ENCODE measurements at regions not wholly inside any gene's neighbourhood (a gene's known extent, or its start where the extent isn't known, plus 50 kb on each side); places are given as distances from the start of the nearest gene placed in this dataset.
"Not testable (repeated sequence)": the region's sequence is repeated elsewhere in the genome, so short reads cannot be mapped to it uniquely, and the experiment has no call there.

DNA sequence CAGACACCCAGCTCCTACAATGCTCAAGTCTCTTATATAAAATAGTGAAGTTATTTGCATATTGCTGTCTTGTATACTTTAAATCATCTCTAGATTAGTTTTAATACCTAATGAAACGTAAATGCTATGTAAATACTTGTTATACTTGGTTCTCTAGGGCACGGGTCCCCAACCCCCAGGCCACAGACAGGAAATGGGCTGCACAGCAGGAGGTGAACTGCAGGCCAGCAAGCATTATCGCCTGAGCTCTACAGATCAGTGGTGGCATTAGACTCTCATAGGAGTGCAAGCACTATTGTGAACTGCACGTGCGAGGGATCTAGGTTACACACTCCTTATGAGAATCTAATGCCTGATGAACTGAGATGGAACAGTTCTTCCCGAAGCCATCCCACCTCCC lies 395.9 kb upstream of the EMCN start:
- DNase-seq (no peak), ATAC-seq (no peak)
- Histone ChIP-seq H3K27me3 (no peaks in the 10 kb centered on the region), H3K4me3 (no peak overlapping the region), H3K4me1 (no peaks in the 10 kb centered on the region), H3K36me3 (no peaks in the 10 kb centered on the region), H3K9me3 (no peaks in the 10 kb centered on the region), H3K27ac (no peak overlapping the region)
- TF ChIP-seq, protein P1, sequence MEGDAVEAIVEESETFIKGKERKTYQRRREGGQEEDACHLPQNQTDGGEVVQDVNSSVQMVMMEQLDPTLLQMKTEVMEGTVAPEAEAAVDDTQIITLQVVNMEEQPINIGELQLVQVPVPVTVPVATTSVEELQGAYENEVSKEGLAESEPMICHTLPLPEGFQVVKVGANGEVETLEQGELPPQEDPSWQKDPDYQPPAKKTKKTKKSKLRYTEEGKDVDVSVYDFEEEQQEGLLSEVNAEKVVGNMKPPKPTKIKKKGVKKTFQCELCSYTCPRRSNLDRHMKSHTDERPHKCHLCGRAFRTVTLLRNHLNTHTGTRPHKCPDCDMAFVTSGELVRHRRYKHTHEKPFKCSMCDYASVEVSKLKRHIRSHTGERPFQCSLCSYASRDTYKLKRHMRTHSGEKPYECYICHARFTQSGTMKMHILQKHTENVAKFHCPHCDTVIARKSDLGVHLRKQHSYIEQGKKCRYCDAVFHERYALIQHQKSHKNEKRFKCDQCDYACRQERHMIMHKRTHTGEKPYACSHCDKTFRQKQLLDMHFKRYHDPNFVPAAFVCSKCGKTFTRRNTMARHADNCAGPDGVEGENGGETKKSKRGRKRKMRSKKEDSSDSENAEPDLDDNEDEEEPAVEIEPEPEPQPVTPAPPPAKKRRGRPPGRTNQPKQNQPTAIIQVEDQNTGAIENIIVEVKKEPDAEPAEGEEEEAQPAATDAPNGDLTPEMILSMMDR (IDR thresholded peaks at IDR 0.05) = no peak
- no peak for TF ChIP-seq POLR2A (IDR thresholded peaks at IDR 0.05)
- intact Hi-C loops (cut with DNase I) = no loop called here
- WGBS (ENCODE audit: insufficient coverage, low coverage, low lambda C conversion rate, missing lambda C conversion rate) = 76% methylated on average over 6 of the region's 6 CpGs

DNA sequence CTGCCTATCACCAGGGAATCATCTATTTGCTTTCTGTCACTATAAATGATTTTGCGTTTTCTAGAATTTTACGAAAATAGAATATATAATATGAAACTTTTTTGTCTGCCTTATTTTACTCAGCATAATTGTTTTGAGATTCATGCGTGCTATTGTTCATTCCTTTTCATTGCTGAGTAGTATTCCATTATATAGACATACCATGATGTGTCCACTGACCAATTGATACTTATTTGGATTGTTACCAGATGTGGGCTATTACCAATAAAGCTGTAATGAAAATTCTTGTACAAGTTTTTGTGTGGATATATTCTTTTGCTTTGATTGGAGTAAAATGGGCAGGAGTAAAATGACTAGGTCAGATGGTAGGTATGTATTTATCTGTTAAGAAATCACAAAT lies 390.7 kb upstream of the EMCN start:
- peaks cover 0 to 16% (median 0%) of the 10 kb centered on the region in 4 donors for H3K4me1 ChIP-seq
- no peak overlapping the region for H3K27ac ChIP-seq
- WGBS (ENCODE audit: insufficient coverage, low coverage, low lambda C conversion rate, missing lambda C conversion rate) = 67% methylated on average over 3 of the region's 3 CpGs
- intact Hi-C loops (cut with DNase I) = no loop called here
- DNase-seq (no peak), ATAC-seq (no peak)
- TF ChIP-seq POLR2A (IDR thresholded peaks at IDR 0.05) = no peak
- TF ChIP-seq, protein P1 (IDR thresholded peaks at IDR 0.05) = no peak
- H3K4me3 ChIP-seq = no peak overlapping the region
- H3K27me3 ChIP-seq = no peaks in the 10 kb centered on the region
- H3K9me3 ChIP-seq = no peaks in the 10 kb centered on the region
- H3K36me3 ChIP-seq = no peaks in the 10 kb centered on the region

DNA sequence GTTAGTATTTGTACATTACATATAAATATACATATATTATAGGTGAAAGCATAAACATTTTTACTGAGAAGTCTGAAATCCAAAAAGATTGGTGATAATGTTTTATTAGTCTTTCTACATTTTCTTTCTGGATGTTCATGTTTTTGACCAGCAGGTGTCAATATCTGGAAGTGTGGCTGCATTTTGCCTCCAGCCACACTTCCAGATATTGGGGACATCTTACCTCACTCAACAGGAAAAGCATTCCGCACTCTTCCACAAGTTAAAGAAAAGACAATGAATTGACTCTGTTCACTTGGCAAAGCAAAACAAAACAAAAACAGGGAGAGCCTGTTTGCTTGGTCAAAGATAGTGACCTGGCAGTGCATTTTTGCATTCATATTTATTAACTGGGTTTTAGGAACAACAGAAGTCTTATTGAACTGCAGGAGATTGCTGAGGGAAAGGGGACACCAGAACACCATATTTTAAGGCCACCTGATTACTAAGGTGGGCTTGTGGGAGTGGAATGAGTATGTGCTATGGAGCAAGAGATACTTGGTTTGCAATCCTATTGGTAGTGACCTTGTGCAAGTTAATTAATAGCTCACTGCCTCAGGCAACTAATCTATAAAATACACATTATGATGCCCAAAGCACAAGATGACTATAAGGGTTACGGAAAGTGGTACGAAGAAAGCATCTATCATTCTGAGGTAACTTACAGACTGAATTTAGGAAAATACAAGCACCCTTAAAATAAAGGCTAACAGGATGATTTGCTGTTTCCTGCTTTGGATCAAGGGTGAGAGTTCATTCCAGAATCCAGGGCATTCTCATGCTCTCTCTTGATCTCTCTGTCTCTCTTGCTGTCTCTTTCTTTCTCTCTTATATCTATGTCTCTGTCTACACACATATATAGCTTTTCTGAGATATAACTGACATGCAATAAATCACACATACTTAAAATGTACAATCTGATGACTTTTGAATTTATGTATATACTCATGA lies 389.9 kb upstream of the EMCN start:
- intact Hi-C loops (cut with DNase I) = no loop called here
- H3K36me3 ChIP-seq = no peaks in the 10 kb centered on the region
- H3K27ac ChIP-seq = peak overlapping the region in 1 of 3 donors; percentile 13
- ATAC-seq (peak; percentile 78 to 96 (median 94)), DNase-seq (no peak)
- 18% methylated on average over 3 of the region's 3 CpGs for WGBS (ENCODE audit: insufficient coverage, low coverage, low lambda C conversion rate, missing lambda C conversion rate)
- H3K4me1 ChIP-seq = peaks cover 0 to 19% (median 0%) of the 10 kb centered on the region in 4 donors
- no peaks in the 10 kb centered on the region for H3K9me3 ChIP-seq
- peak overlapping the region in 2 of 3 donors; percentile 4 to 25 for H3K4me3 ChIP-seq
- TF ChIP-seq, protein P1 (IDR thresholded peaks at IDR 0.05) = peak; percentile 38 to 52 (median 45)
- no peak for TF ChIP-seq POLR2A (IDR thresholded peaks at IDR 0.05)
- no peaks in the 10 kb centered on the region for H3K27me3 ChIP-seq

DNA sequence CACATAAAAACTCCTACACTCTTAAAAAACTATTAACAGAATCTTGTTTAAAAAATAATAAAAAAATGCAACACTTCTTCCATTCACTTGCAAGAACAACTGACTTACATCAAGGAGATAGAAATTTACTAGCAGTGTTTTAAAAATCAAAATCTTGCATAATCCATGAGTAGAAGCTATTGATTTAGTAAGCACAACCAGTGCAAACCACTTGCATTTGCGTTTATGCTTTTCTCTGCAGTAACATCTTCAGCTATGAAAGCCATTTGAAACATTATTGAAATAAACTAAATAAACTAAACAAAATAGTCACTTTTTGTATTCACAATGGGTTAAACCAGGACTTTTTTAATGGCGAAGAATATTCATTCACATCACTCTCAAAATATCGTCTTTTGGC lies 389.2 kb upstream of the EMCN start:
- Histone ChIP-seq H3K27me3 (no peaks in the 10 kb centered on the region), H3K4me1 (peaks cover 0 to 19% (median 0%) of the 10 kb centered on the region in 4 donors), H3K4me3 (no peak overlapping the region), H3K36me3 (no peaks in the 10 kb centered on the region), H3K27ac (no peak overlapping the region), H3K9me3 (no peaks in the 10 kb centered on the region)
- intact Hi-C loops (cut with DNase I) = no loop called here
- DNase-seq (no peak), ATAC-seq (peak in 3 of 4 donors; percentile 55 to 64 (median 60))
- TF ChIP-seq, protein P1 (IDR thresholded peaks at IDR 0.05) = no peak
- no peak for TF ChIP-seq POLR2A (IDR thresholded peaks at IDR 0.05)
- 39% methylated on average over 3 of the region's 3 CpGs for WGBS (ENCODE audit: insufficient coverage, low coverage, low lambda C conversion rate, missing lambda C conversion rate)

DNA sequence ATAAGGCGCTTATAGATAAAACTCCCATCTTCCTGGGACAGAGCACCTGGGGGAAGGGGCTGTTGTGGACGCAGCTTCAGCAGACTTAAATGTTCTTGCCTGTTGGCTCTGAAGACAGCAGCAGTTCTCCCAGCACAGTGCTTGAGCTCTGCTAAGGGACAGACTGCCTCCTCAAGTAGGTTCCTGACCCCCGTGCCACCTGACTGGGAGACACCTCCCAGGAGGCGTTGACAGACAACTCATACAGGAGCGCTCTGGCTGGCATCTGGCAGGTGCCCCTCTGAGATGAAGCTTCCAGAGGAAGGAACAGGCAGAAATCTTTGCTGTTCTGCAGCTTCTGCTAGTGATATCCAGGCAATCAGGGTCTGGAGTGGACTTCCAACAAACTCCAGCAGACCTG lies 383.1 kb upstream of the EMCN start:
- H3K27ac ChIP-seq; ATAC-seq; H3K9me3 ChIP-seq; DNase-seq; H3K4me3 ChIP-seq; H3K27me3 ChIP-seq; intact Hi-C loops (cut with DNase I); H3K36me3 ChIP-seq: not testable (repeated sequence)
- H3K4me1 ChIP-seq = peaks cover 0 to 12% (median 2%) of the 10 kb centered on the region in 4 donors
- no CpG with 5 or more reads among the region's 5 CpGs for WGBS (ENCODE audit: insufficient coverage, low coverage, low lambda C conversion rate, missing lambda C conversion rate)

Data from right lobe of liver (tissue), 6 donors.